ENCODE measurements at regions not wholly inside any gene's neighbourhood (a gene's known extent, or its start where the extent isn't known, plus 50 kb on each side); places are given as distances from the start of the nearest gene placed in this dataset.
"Not testable (repeated sequence)": the region's sequence is repeated elsewhere in the genome, so short reads cannot be mapped to it uniquely, and the experiment has no call there.

DNA sequence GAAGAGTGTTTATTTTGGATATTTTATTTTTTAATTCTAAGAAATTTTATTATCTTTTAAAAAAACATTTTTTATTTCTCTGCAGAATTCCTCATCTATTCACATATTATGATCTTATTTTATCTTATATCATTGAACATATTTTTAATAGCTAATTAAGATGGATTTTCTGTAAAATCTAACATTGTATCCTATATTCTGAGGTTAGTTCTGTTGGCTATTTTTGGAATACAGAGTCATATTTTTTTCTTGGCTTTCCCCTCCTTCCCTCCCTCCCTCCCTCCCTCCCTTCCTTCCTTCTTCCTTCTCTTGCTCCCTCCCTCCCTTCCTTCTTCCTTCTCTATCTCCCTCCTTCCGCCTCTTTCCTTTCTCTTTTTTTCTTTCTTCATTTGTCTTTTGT, 2326.6 kb upstream of the RAG2 start:
- intact Hi-C loops (cut with DNase I), result no loop called here
- Histone ChIP-seq H3K4me1 (no peaks in the 10 kb centered on the region), H3K9me3 (no peaks in the 10 kb centered on the region), H3K27me3 (no peaks in the 10 kb centered on the region), H3K36me3 (no peaks in the 10 kb centered on the region), H3K27ac (no peak overlapping the region), H3K4me3 (replicated peaks in 1 of 3) (no peak overlapping the region)
- 88 to 98% methylated on average over 1 of the region's 1 CpG for WGBS, 2 donors
- TF ChIP-seq, protein P1, sequence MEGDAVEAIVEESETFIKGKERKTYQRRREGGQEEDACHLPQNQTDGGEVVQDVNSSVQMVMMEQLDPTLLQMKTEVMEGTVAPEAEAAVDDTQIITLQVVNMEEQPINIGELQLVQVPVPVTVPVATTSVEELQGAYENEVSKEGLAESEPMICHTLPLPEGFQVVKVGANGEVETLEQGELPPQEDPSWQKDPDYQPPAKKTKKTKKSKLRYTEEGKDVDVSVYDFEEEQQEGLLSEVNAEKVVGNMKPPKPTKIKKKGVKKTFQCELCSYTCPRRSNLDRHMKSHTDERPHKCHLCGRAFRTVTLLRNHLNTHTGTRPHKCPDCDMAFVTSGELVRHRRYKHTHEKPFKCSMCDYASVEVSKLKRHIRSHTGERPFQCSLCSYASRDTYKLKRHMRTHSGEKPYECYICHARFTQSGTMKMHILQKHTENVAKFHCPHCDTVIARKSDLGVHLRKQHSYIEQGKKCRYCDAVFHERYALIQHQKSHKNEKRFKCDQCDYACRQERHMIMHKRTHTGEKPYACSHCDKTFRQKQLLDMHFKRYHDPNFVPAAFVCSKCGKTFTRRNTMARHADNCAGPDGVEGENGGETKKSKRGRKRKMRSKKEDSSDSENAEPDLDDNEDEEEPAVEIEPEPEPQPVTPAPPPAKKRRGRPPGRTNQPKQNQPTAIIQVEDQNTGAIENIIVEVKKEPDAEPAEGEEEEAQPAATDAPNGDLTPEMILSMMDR (IDR thresholded peaks at IDR 0.05), result no peak
- no peak for DNase-seq

DNA sequence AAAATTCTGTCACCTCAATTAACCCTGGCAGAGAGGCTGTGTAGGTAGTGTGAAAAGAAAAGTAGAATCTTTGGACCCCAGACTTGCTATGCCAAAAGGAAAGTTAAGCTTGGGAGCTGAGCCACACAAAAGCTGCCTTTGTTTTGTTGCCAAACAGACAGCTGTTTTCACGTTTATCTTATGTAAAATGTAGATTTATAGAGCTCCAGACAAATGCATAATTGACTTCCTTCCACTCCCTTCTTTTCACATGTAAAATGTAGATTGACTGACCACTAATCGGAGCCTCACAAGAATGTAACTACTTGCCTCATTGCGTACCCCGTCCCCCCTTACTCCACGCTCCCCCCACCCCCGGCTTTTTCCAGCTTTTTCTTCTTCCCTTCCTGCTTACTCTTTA, 2302.2 kb upstream of the RAG2 start:
- TF ChIP-seq, protein P1 (IDR thresholded peaks at IDR 0.05), result no peak
- no peak for TF ChIP-seq POLR2A (IDR thresholded peaks at IDR 0.05)
- WGBS, 2 donors, result 66 to 78% methylated on average over 6 of the region's 6 CpGs
- intact Hi-C loops (cut with DNase I), result no loop called here
- H3K27me3 ChIP-seq, result no peaks in the 10 kb centered on the region
- no peak for DNase-seq
- H3K4me3 ChIP-seq (replicated peaks in 1 of 3), result no peak overlapping the region
- H3K27ac ChIP-seq, result no peak overlapping the region
- no peaks in the 10 kb centered on the region for H3K36me3 ChIP-seq
- H3K4me1 ChIP-seq, result no peaks in the 10 kb centered on the region
- H3K9me3 ChIP-seq, result no peaks in the 10 kb centered on the region

DNA sequence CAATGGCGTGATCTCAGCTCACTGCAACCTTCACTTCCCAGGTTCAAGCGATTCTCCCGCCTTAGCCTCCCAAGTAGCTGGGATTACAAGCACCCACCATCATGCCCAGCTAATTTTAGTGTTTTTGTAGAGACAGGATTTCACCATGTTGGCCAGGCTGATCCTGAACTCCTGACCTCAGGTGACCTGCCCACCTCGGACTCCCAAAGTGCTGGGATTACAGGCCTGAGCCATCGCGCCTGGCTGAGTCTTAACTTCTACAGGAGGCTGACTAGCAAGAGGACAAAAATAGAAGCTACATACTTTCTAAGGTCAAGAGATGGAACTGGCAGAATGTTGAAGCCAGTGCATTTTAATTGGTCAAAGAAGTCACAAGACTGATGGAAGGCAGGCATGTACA, 2296.2 kb upstream of the RAG2 start:
- not testable (repeated sequence) for DNase-seq
- WGBS, 2 donors, result 89 to 94% methylated on average over 6 of the region's 6 CpGs

DNA sequence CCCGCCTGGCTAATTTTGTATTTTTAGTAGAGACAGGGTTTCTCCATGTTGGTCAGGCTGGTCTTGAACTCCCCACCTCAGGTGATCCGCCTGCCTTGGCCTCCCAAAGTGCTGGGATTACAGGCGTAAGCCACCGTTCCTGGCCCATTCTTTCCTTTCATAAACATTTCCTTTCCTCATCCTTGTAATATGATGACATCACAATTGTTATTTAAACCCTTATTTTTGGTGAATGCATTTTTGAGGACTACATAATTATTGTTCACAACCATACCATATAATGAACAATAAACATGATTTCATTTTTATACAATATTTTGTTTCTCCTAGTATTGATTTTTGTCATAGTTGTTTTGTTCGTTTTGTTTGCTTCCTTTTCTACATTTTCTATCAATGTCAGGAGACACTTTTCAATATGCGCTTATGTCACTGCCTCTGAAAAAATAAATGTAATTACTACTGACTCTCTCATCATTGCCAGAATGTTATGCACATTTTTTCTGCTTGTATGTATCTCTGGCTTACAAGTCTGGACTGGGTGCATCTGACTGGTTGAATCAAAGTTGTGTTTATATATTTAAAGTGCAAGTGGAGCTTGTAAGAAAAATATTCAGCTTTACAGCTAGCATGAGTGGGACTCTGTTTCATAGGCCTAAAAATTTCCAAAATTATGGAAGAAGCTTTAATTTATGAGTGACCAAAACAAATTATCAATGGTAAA, 2286.3 kb upstream of the RAG2 start:
- H3K4me3 ChIP-seq (replicated peaks in 1 of 3), result no peak overlapping the region
- no peak for DNase-seq
- H3K36me3 ChIP-seq, result no peaks in the 10 kb centered on the region
- no peaks in the 10 kb centered on the region for H3K9me3 ChIP-seq
- no peaks in the 10 kb centered on the region for H3K4me1 ChIP-seq
- no peaks in the 10 kb centered on the region for H3K27me3 ChIP-seq
- intact Hi-C loops (cut with DNase I), result no loop called here
- 92 to 95% methylated on average over 6 of the region's 6 CpGs for WGBS, 2 donors
- H3K27ac ChIP-seq, result no peak overlapping the region
- TF ChIP-seq, protein P1 (IDR thresholded peaks at IDR 0.05), result no peak
- no peak for TF ChIP-seq POLR2A (IDR thresholded peaks at IDR 0.05)

More for the DNA sequence above, 2296.2 kb upstream of the RAG2 start:
- H3K27me3 ChIP-seq; intact Hi-C loops (cut with DNase I); H3K4me3 ChIP-seq (replicated peaks in 1 of 3); H3K36me3 ChIP-seq; H3K9me3 ChIP-seq; H3K4me1 ChIP-seq; H3K27ac ChIP-seq: not testable (repeated sequence)

DNA sequence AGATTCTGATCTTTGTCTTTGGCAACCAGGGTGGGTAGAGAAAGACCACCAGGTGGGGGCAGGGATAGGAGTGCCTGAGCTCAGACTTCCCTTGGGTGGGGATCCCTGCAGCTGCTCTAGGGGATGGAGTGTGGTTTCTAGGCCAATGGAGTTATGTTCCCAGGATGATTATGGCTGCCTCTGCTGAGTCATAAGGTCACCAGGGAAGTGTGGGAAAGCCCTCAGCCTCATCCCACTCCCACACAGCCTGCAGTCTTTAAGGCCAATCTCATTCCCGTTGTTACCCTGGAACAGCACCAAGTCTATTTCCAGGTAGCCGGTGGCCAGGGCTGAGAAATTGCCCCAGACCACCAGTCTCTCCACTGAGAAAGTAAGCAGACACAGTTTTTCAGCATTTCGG, 2269.3 kb upstream of the RAG2 start:
- Histone ChIP-seq H3K4me1 (no peaks in the 10 kb centered on the region), H3K9me3 (no peaks in the 10 kb centered on the region), H3K4me3 (replicated peaks in 1 of 3) (no peak overlapping the region), H3K27me3 (no peaks in the 10 kb centered on the region), H3K27ac (no peak overlapping the region), H3K36me3 (no peaks in the 10 kb centered on the region)
- intact Hi-C loops (cut with DNase I), result no loop called here
- TF ChIP-seq, protein P1 (IDR thresholded peaks at IDR 0.05), result no peak
- TF ChIP-seq POLR2A (IDR thresholded peaks at IDR 0.05), result no peak
- WGBS, 2 donors, result 79 to 94% methylated on average over 3 of the region's 3 CpGs
- DNase-seq, result no peak
